Activated naive CD8-positive, alpha-beta T cell treated with anti-CD3 and anti-CD28 coated beads, Interleukin-2, amount 50 U/mL, for 16 hours (primary cell): ENCODE measurements at regions not wholly inside any gene's neighbourhood (a gene's known extent, or its start where the extent isn't known, plus 50 kb on each side); places are given as distances from the start of the nearest gene placed in this dataset.

Experiments used
- DNase-seq: peaks from one replicate; pipeline ENCODE4 v3.0.0-alpha.2; 2020; ENCODE audit warnings: low read depth, low spot score

DNA sequence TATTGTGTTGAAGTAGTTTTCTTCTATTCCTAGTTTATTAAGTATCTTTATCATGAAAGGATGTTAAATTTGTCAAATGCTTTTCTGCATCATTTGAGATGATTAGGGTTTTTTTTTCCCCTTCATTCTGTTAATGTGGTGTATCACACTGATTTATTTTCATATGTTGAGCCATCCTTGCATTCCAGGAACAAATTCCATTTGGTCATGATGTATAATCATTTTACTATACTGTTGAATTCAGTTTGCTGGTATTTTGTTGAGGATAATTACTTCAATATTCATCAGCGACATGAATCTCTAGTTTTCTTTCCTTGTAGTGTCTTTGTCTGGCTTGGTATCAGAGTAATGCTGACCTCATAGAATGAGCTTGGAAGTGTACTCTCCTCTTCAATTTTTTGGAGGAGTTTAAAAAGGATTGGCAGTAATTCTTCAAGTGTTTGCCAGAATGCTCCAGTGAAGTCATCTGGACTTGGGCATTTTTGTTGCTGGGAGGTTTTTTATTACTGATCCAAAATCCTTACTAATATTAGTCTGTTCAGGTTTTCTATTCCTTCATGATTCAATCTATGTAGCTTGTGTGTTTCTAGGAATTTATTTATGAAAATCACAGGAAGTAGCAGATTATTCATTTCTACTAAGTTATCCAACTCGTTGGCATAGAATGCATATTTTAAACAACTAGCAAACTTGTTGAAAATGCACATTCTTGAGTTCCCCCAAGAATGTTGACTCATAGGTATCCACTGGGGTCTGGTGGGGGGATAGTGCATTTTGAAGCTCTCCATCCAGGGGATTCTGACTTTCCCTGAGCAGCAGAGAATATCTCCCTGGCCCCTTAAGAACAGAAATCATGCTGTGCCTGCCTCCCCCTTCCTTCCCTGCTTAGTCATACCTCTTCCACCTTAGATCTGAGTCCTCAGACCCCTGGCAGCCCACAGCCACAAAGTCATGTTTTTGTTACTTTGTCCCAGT is 187.1 kb downstream of the BMP7 start:
- DNase-seq, result no peak

DNA sequence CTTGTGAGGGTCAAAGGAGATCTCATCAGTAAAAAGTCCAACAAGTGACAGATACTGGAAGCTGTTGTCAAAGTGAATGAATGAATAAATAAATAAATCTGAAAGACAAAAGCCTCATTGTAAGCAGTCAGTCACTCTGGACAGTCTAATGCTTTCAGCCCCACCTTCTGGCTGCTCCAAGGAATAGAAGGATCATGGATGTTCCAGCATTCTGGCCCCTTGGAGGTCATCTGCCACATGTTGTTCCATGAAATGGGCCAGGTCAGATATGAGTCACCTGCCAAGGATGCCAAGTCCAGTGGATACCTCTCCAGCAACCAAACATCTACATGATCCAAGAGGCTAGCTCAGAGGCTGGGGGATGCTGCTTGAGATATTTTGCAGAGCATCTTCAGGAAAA is 185.6 kb downstream of the BMP7 start:
- DNase-seq, result no peak

- DNase-seq, result no peak
Measured at GRCh38 chr20:57082357-57082945, 184.0 kb downstream of the BMP7 start.

GRCh38 chr20:57083072-57083471 is 183.4 kb downstream of the BMP7 start:
- DNase-seq, result no peak

GRCh38 chr20:57086066-57086465 is 180.4 kb downstream of the BMP7 start:
- no peak for DNase-seq

GRCh38 chr20:57087102-57087501 is 179.3 kb downstream of the BMP7 start:
- no peak for DNase-seq

GRCh38 chr20:57087705-57088104 is 178.7 kb downstream of the BMP7 start:
- no peak for DNase-seq

- no peak for DNase-seq
Measured at GRCh38 chr20:57088436-57088835, 178.0 kb downstream of the BMP7 start.

DNA sequence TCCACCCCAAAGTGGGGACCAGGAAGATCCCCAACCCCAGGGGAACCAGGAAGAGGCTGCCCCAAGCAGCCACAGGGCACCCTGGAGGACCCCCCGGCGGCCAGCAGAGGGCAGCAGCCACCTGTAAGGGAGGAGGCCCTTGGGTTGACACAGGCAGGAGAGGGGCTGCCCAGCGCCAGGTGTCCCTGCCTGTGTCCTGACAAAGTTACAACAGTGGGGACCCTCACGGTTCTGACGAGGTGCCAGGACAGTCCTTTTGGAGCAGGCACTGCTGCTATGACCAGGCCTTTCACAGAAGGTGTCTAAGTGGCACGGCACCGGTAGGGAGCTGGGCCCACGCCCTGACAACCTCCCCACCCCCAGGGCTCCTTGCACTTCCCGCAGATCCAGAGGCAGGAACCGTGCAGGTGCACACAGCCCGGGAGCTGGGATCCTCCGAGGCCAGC is 176.7 kb downstream of the BMP7 start:
- DNase-seq, result peak; percentile 18

GRCh38 chr20:57090590-57091560 is 175.6 kb downstream of the BMP7 start:
- no peak for DNase-seq

GRCh38 chr20:57091748-57092111 is 174.7 kb downstream of the BMP7 start:
- DNase-seq, result no peak

GRCh38 chr20:57092112-57092899 is 174.1 kb downstream of the BMP7 start:
- DNase-seq, result peak; percentile 15

DNA sequence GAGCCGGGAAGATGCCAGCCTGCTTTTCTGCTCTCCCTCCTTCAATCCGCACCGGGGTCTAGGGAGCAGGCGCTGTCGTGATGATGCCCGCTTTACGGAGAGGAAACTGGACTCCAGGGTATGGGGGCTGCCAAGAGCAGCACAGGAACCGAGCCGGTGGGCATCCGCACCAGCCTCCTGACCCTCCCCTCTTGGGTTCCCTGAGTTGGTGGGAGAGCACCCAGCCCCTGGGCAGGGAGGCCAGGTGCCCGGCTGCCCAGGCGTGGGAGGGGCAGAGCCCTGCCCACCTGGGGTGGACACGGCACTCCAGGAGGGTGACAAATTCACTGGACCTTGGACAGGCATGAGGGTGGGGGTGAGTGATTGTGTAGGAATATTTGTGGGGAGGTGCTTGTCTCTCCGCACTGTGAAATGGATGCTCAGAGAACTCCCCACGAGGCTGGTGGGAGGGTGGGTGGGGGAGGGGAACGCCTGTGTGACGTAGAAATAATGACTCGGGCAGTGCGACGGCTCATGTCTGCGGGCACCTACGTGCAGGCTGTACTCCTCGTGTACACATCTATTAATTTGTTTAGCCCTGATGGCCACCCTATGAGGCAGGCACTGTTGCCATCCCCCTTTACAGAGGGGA is 173.4 kb downstream of the BMP7 start:
- no peak for DNase-seq

DNA sequence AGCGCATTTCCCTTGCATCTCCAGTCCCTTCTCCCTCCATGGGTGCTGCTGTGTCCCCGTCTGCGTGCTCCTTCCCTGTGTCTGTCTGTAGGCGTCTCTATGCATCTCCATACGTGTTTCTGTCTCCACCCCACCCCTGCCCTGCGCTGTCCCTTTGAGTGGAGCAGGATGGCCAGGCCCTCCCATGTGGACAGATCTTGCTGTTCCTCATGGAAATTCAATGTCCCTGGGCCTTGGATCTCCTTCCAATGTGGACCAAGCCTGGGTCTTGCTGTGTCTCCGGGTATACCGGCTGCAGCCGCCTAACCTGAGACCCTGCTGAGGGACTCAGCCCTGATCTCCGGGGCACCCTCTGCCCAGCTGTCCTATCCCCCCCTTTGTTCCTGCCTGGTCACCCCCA is 172.7 kb downstream of the BMP7 start:
- DNase-seq, result no peak

DNA sequence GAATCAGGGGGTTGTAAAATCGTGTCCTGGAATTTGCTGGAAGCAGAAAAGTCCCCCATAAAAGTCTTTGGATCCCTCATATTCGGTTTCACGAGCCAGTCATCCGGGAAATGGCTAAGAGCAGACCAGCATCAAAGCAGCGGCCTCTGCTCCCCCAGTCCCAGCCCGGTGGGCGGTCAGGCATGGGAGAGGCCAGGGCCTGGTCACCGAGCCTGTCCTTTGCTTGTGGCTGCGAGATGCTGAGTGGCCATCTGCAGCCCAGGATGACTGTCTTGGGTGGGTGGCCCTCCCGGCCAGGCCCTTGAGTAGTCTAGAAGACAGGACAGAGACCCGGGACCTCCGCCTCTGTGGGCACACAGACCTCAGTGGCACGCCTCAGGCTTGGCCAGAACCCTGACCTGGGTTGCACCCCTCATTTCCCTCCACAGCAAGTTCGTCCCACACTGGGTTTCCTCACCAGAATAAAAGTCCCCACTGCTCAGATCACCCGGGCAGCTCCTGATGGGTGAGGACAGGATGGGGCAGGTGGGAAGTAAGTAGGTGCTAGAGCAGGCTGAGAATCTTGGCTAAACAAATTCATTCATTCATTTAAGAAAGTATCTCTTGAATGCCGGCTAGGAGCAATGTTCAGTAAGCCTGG is 172.1 kb downstream of the BMP7 start:
- DNase-seq, result no peak

DNA sequence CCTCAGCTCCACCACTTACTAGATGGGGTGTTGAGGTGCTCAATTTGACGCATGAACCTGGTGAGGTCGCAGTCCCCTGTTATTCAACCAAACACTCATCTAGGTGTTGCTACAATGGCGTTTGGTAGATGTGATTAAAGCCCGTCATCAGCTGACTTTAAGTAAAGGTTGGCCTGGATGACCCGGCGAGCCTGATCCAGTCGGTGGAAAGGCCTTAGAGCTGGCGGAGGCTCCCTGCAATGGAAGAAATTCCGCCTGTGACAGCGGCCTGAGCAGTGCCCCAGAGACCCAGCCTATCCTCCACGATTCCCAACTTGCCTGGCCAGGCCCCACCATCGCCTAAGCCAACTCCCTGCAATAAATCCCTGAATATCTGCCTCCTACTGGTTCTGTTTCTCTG is 171.4 kb downstream of the BMP7 start:
- DNase-seq, result no peak

DNA sequence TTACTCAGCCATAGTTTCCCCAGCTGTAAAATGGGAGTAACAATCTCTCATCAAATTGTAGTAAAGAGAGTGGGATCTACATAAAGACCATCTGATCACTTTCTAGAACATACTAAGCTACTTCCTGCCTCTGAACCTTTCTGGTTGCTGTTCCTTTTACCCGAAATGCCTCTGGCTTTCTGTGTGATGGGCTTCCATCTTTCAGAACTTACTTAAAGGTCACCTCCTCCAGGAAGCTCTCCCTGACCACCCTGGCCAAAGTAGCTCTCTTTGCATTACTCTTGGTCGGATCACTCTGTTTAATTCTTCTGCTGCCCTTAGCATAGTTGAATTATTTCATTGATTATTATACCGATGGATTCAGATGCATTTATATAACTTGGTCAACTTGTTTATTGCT is 171.0 kb downstream of the BMP7 start:
- no peak for DNase-seq

GRCh38 chr20:57097245-57097915 is 169.1 kb downstream of the BMP7 start:
- DNase-seq, result no peak

DNA sequence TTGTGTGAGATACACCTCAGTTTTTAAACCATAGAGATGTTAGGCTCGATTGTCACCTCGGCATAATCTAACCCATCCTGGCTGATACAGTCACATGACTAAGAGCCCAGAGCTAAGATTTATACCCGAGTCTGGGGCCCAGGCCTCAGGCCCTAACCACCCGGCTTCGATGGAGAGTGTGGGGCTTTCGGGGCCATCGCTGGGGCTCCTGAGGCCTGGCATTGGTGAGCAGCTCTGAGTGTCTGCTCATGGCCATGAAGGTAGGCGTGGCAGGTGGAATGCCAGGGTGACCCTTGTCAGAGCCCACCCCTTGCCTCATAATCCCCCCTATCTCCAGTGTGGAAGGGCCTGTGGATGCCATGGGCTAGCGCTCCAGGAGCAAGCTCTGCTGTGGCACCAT is 164.3 kb downstream of the BMP7 start:
- no peak for DNase-seq

DNA sequence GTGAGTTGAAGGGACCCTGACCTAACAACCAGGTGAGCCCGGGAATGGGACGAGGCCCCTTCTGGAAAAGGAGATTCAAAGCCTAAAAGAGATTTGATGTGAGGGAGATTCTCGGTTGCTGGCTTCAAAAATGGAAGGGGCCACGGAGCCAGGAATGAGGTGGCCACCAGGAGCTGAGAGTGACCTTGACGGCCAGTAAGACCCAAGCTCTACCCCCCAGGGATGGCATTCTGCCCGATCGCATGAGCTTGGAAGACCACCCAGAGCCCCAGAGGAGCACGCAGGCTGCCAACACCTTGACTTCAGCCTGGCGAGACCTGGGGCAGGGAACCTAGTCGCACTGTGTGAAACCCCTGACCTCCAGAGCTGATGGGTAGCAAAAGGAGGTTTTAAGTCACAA is 163.9 kb downstream of the BMP7 start:
- DNase-seq, result no peak
